ENCODE measurements at regions not wholly inside any gene's neighbourhood (a gene's known extent, or its start where the extent isn't known, plus 50 kb on each side); places are given as distances from the start of the nearest gene placed in this dataset.

DNA sequence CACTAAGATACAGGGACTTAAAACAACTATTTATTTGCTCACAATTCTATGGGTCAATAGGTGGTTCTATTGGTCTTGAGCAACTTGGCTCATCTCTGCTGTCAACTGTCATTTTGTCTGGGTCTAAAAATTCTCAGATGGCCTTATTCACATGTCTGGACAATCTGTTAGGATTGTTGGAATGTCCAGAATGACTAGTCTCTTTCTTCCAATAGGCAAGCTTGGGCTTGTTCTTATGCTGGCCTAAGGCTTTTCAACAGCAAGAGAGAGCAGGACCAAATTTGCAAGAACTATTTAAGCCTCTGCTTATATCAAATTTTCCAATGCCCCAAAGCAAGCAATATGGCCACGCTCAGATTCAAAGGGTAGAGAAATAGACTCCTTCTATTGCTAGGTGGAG, 240.9 kb downstream of the KIF2B start:
- H3K36me3 ChIP-seq, result no peaks in the 10 kb centered on the region
- no peaks in the 10 kb centered on the region for H3K4me1 ChIP-seq
- H3K9me3 ChIP-seq, result peaks cover 0 to 3% of the 10 kb centered on the region in 2 donors
- peak in 1 of 2 donors; percentile 21 for DNase-seq (ENCODE audit: low spot score in 2 of 2)
- TF ChIP-seq CTCF (IDR thresholded peaks at IDR 0.05) (no peak), POLR2A (IDR thresholded peaks at IDR 0.05) (no peak), POLR2AphosphoS5 (IDR thresholded peaks at IDR 0.05) (no peak)
- no peak overlapping the region for H3K4me3 ChIP-seq
- intact Hi-C loops (cut with DNase I; ENCODE audit: low total_unique reads), result no loop called here
- peak overlapping the region in 1 of 2 donors; percentile 51 for H3K27ac ChIP-seq
- H3K27me3 ChIP-seq, result no peaks in the 10 kb centered on the region

DNA sequence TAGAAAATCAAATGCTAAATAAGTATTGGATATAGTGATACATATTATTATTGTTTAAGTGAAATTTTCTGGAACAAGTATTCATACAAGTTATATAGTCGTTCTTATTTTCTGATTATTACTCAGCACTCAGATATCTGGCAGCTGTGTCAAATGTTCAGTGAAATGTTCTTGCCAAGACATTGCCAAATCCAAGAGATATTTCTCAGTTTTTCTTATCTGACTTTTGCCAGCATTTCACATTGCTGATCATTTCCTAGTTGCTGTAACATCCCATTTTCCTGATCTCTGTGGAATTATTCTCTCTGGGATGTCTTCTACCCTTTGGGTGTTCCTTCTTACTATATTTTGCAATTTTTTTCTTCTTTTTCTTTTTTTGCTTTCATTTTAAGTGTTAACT, 262.3 kb downstream of the KIF2B start:
- Histone ChIP-seq H3K4me1 (no peaks in the 10 kb centered on the region), H3K4me3 (no peak overlapping the region), H3K9me3 (no peaks in the 10 kb centered on the region), H3K36me3 (no peaks in the 10 kb centered on the region), H3K27me3 (no peaks in the 10 kb centered on the region), H3K27ac (no peak overlapping the region)
- TF ChIP-seq CTCF (IDR thresholded peaks at IDR 0.05) (no peak), POLR2A (IDR thresholded peaks at IDR 0.05) (no peak), POLR2AphosphoS5 (IDR thresholded peaks at IDR 0.05) (no peak)
- intact Hi-C loops (cut with DNase I; ENCODE audit: low total_unique reads), result no loop called here
- no peak for DNase-seq (ENCODE audit: low spot score in 2 of 2)

GRCh38 chr17:54085934-54086333, 263.2 kb downstream of the KIF2B start:
- Histone ChIP-seq H3K36me3 (no peaks in the 10 kb centered on the region), H3K27me3 (no peaks in the 10 kb centered on the region), H3K27ac (no peak overlapping the region), H3K4me1 (no peaks in the 10 kb centered on the region), H3K9me3 (no peaks in the 10 kb centered on the region), H3K4me3 (no peak overlapping the region)
- no peak for DNase-seq (ENCODE audit: low spot score in 2 of 2)
- intact Hi-C loops (cut with DNase I; ENCODE audit: low total_unique reads), result no loop called here
- no peak for TF ChIP-seq CTCF (IDR thresholded peaks at IDR 0.05)
- no peak for TF ChIP-seq POLR2AphosphoS5 (IDR thresholded peaks at IDR 0.05)
- TF ChIP-seq POLR2A (IDR thresholded peaks at IDR 0.05), result no peak

- intact Hi-C loops (cut with DNase I; ENCODE audit: low total_unique reads), result no loop called here
- Histone ChIP-seq H3K27ac (no peak overlapping the region), H3K36me3 (no peaks in the 10 kb centered on the region), H3K27me3 (no peaks in the 10 kb centered on the region), H3K4me3 (no peak overlapping the region), H3K9me3 (no peaks in the 10 kb centered on the region), H3K4me1 (no peaks in the 10 kb centered on the region)
- TF ChIP-seq CTCF (IDR thresholded peaks at IDR 0.05) (no peak), POLR2A (IDR thresholded peaks at IDR 0.05) (no peak), POLR2AphosphoS5 (IDR thresholded peaks at IDR 0.05) (no peak)
- no peak for DNase-seq (ENCODE audit: low spot score in 2 of 2)
Measured at GRCh38 chr17:54096216-54096615, 273.5 kb downstream of the KIF2B start.

GRCh38 chr17:54099221-54099620, 276.5 kb downstream of the KIF2B start:
- H3K27ac ChIP-seq, result no peak overlapping the region
- intact Hi-C loops (cut with DNase I; ENCODE audit: low total_unique reads), result no loop called here
- peaks cover 11 to 23% of the 10 kb centered on the region in 2 donors for H3K9me3 ChIP-seq
- H3K4me1 ChIP-seq, result no peaks in the 10 kb centered on the region
- no peak overlapping the region for H3K4me3 ChIP-seq
- no peaks in the 10 kb centered on the region for H3K27me3 ChIP-seq
- no peak for DNase-seq (ENCODE audit: low spot score in 2 of 2)
- TF ChIP-seq POLR2A (IDR thresholded peaks at IDR 0.05) (no peak), CTCF (IDR thresholded peaks at IDR 0.05) (no peak), POLR2AphosphoS5 (IDR thresholded peaks at IDR 0.05) (no peak)
- no peaks in the 10 kb centered on the region for H3K36me3 ChIP-seq
